GM19328 (cell line): ENCODE measurements at regions not wholly inside any gene's neighbourhood (a gene's known extent, or its start where the extent isn't known, plus 50 kb on each side); places are given as distances from the start of the nearest gene placed in this dataset.

Experiments
- ATAC-seq: cut with Tn5 transposase; IDR thresholded peaks from one replicate; pipeline ENCODE4 v1.9.1; 2021; ENCODE audit warnings: mild to moderate bottlenecking, moderate library complexity; ENCODE audit not compliant: unreplicated experiment

DNA sequence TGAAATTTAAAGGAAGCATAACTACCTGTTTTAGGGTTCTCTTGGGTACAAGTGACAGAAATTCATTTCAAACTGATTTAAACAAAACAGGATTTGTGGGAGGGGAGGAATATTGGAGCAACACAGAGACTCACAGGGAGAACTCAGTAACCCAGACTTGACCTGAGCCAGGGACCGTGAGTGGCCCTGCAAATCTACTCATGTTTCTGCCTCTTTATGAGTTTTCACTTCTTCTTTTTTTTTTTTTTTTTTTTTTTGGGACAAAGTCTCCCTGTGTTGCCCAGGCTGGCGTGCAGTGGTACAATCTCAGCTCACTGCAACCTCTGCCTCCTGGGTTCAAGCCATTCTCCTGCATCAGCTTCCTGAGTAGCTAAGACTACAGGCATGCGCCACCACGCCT, 405.6 kb upstream of the ZNF608 start:
- peak; percentile 64 for ATAC-seq

DNA sequence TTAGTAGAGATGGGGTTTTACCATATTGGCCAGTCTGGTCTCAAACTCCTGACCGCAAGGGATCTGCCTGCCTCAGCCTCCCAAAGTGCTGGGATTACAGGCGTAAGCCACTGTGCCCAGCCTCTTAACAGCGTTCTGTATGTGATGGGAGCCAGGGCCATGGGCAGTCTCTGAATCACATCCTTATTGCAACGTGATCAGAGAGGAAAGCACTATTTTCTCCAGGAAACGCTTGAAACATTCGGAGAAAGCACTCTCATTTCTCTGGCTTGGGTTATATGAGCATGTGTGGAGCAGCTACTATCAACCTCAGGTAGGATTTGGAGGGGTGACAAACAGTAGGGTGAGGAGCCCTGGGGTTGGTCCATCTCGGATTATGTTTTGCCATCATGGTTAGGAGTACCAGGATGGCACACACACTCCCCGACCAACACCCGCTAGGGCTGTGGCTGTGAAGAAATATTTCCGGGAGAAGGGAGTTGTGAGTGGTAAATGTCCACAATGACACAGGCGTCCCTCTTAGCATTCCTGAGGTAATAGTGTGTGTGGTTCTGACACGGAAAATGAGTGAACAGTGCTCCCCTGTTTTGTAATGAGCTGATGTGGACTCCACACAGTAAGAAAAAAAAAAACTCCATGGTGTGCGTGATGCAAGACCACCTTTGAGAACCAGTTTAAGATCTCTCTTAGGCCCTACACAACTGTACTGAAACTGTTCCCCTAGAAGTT, 406.2 kb upstream of the ZNF608 start:
- ATAC-seq = no peak

DNA sequence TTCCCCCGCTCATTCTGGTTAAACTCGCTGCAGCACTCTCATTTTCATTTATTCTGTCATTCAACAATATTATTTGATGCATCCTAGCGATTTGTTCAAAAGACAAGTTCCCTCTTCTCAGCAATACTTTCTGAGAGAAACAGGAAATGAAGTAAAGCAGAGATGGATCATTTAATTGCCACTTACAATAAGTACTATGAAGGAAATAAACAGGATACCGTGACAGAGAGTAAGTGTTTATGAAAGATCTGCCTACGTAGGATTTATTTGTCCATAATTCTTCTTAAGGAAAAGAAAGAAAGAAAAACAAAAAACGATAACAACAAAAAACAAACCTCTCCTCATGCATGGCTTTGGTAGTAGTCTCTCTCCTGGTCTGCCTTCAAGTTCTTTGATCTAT, 406.8 kb upstream of the ZNF608 start:
- ATAC-seq = no peak

DNA sequence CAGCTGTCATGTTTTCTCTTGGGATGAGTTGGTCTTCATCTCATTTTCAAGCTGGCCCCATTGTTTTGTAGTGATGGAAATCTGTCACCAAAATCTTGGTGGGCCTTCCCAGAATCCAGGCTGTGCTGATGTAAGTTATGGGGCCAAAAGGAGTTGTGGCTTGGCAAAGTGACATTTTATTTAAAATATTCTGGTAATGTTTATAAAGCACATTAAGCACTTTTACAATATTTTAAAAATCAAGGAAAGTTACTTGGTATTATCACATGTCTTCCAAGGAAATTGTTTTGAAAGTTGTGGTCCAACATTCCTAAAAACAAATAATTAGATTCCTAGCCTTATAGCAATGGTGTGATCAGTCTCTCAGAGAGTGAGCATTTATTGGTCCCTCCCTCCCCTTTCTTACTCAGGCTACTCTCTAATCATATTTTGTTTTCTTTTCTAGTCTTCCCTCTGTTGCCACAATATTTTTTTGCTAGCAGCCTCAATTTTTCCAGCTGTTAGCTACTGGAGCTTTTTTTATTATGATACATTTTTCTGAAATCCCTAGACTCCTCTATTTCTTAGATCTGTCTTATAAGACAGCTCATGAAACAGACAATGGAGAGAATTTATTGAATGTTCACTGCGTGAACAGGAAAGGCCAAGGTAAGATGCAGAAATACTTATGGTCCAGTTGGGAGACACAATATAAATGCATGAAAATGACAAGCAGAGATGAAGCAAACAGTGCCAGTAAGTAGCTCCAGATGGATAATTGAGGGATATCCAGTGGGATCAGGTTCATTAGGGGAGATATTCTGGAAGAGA, 408.1 kb upstream of the ZNF608 start:
- ATAC-seq = no peak

DNA sequence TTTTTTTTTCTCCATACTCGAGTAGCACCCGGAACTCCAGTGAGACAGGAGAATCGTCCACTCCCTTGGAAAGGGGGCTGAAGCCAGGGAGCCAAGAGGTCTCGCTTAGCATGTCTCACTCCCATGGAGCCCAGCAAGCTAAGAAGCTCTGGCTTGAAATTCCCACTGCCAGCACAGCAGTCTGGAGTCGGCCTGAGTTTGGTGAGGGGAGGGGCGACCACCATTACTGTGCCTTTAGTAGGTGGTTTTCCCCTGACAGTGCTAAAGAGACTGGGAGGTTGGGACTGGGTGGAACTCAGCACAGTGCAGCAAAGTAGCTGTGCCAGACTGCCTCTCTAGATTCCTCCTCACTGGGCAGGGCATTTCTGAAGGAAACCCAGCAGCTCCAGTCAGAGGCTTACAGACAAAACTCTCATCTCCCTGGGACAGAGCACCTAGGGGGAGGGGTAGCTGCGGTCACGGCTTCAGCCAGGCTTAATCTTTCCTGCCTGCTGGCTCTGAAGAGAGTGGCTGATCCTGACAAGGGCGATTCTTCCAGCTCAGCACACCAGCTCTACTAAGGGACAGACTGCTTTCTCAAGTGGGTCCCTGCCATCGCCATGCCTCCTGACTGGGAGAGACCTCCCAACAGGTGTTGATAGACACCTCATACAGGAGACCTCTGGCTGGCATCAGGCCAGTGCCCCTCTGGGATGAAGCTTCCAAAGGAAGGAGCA, 414.5 kb upstream of the ZNF608 start:
- no peak for ATAC-seq

DNA sequence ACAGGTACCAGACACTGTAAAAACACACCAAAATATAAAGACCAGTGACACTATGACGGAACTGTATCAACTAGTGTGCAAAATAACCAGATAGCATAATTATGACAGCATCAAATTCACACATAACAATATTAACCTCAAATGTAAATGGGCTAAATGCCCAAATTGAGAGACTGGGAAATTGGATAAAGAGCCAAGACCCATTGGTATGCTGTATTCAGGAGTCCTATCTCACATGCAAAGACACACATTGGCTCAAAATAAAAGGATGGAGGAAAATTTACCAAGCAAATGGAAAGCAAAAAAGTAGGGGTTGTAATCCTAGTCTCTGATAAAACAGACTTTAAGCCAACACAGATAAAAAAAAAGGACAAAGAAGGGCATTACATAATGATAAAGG, 416.3 kb upstream of the ZNF608 start:
- ATAC-seq = no peak

DNA sequence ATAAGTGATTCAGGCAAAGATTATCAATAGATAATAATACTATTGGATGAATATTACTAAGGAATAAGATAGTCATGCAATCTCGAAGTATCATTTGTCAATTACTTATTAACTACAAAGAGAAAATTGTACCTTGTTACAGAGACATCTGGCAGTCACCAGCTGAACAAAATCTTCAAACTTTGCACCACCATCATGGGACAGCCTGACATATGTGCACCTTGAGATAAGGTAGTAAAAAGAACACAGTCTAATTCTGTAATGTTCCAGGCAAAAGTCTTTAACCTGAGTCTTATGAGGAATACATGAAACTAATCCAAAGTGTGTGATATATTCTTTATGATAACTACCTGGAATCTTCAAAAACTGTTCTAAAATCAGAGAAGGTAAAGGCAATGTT, 423.0 kb upstream of the ZNF608 start:
- ATAC-seq = no peak

DNA sequence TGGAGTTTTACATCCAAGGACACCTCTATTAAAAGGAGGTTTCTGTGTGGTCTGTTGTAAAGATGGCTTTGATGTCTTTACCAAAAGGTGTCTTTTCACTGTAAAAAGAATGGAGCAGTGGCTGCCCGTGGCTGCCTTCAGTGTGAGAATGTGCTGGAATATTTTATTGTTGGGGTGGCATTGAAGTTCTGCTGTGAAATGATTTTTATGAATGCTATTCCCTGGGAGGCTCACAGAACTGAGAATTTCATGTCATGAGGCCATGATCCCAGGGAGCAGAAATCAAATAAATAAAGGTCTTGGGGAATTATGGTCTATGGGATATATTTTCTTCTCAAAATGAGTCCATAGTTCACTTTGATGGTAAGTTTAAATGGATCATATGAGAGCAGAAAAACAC, 425.2 kb upstream of the ZNF608 start:
- ATAC-seq = no peak

DNA sequence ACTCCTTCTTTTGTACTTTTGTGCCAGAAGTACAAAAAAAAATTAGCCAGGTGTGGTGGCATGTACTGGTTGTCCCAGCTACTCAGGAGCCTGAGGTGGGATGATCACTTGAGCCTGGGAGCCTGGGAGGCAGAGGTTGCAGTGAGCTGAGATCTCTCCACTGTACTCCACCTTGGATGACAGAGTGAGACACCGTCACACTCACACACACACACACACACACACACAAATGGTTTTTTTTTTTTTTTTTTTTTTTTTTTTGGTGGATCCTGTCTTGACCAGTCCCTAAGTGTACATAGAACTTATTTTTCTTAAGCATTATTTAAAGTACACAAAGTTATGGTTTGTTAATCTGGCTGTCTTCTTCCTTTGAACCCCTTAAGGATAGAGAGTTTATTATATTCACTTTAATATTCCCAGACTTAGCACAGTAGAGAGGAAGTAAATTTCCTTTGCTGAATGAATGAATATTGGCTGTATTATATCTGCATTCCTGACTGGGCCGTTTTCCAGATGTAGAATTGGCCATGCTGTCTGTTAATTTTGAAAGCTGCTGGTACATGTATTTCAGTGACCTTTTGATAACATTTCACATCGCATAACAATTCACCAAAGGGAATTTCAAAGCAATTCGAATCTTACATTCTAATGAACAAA, 429.0 kb upstream of the ZNF608 start:
- no peak for ATAC-seq

DNA sequence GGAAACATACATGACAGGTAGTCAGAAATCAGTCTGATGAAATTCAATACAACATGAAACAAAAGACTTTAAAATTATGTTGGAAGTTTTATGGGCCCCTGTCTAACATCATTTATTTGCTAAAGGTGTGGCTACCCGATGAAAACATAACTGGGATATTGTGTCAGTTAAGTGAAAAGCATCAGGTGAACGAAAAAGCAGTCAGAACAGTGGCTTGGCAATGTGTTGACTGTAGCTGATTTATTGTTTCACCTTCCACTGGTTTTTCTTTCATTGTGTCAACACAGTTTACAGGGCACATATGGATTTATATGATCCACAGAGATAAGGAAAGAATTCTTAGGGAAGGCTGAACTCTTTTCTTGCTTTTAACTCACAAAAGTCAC, 429.6 kb upstream of the ZNF608 start:
- no peak for ATAC-seq

DNA sequence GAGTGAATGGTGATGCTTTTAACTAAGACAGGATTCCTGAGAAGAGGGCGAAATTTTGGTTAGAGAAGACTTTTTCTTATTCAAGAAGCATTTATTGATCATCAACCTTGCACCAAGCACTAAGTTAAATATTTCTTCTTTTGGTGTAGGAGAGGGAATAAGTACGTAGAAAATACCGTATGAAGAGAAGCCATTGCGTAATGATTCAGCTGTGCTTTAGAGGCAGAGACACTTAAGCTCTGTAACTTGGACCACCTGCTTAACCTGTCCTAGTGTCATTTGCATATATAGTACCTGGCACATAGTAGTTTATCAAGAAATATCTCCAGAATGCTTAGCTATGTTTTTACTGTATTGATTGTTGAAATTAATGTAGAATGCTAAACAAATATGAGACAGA, 430.9 kb upstream of the ZNF608 start:
- no peak for ATAC-seq

DNA sequence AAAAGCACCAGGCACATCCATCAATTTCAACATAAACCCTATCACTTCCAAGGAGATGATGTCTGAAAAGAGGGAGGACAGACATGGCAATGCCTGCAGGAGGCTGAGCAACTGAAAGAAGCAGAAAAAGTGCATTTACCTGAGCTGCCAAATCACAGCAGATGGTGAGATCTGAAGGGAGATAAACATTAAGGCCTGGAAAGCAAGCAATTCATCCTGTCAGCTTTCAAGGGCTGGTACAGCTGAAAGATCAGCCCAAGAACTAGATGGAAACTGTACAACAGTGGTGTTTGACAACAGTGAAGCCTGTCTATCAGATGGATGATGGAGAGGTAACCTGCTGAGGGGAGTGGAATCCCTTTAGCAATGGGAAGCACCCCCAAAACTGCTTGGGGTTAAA, 433.2 kb upstream of the ZNF608 start:
- ATAC-seq = no peak

DNA sequence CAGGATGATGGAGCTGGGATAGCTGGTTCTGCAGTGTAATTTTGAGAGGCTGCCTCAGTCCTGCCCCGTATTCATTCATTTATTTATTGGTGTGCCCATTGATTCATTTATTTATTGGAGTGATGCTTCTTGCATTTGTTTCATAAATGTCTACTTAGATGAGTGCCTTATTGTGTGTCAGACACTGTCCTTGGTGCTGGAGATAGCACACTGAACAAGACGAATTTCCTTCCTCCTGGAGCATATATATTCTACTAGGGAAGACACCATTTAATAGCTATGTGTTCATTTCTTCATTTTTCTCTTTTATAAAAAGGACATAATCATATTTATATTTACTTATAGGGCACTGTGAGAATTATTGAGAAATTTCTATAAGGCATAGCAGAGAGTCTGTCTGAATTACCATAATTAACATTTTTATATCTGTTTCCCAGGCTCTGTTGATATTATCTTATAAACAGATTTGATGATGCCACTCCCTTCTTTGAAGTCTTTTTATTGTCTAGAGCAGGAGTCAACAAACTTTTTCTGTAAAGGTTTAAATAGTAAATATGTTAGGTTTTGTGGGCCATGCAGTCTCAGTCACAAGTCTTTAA, 433.9 kb upstream of the ZNF608 start:
- ATAC-seq = no peak

DNA sequence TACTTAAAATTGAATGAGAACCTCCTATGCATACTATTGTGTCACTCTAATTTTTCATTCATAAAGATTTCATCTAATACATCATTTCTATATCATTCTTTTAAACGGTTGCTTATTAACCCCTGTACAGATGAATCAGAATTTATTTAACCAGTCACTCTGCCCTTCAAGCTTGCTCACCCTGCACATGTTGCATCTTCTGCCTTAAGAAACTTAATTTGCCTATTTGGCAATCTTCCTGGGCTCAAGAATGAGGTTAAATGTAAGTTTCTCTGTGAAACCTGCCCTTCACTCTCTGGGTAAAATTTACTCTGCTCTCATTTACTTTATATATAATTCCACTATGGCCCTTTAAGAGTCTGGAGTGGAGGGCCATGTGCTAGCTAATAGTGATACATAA, 434.7 kb upstream of the ZNF608 start:
- ATAC-seq = no peak

DNA sequence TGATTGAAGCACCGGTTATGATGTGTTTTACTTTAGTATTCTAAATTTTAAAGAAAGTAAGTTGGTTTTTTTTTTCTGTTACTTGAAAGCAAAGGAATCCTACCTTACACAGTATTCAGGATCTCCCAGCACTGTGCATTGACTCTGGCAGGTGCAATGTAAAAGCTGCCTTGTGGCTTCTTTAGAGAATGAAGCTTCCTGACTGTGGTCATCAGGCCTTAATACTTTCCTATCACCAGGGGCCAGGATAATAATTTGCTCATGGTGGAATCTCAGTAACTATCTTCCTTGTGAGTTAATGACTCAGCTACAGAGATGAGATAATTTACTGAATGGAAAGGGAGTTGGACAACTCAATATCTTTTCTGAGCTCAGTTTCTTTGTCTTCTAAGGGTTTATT, 435.5 kb upstream of the ZNF608 start:
- ATAC-seq = no peak

DNA sequence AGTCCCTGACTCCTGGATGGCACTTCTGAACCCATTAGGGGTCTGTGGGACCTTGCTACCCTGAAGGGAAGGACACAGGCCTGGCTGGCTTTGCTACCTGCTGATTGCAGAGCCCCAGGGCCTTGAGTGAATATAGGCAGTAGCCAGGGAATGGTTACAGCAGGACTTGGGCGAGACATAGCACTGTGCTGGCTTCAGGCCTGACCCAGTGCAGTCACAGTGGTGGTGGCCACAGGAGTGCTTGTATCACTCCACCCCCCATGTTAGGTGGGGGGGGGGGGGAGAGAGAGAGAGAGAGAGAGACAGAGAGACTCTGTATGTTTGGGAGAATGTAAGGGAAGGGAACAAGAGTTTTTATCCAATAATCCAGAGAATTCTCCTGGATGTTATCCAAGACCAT, 439.3 kb upstream of the ZNF608 start:
- no peak for ATAC-seq

DNA sequence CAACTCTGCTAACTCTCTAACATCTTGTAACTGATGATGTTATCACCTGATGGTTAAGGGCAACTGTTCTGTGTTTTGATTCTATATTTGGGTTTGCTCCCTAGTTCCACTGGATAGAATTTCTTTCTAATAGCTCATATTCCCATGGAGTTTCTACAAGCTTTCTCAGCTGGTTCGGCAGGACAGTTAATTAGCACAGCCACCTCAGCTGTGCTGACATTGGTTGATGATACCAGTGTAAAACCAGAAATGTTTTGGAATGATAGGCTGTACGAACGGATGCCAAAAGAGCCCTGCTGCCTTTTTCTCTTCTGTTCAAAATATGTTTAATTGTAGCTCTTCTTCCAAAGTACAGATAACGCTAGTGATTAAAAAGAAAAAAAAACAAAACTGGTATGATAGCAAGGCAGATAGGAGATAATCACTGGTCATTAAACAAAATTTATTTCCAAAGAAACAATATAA, 440.5 kb upstream of the ZNF608 start:
- no peak for ATAC-seq

DNA sequence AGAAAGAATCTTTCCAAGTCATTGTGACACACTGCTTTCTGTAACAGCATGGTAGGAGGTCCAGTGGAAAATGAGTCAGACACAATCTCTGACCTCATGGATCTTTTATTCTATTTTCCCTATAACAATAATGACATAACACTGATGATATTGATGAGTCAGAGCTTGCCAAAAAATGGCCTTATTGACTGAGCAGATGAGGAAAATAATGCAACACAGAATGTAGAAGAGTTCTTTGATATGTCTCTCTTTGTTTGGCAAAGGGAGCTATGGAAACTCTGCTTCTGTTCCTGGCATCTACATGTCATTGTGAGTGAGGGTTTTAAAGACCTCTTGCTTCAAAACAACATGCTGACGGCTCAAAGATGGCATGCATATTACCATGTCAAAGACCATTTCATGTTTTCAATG, 443.1 kb upstream of the ZNF608 start:
- ATAC-seq = no peak

DNA sequence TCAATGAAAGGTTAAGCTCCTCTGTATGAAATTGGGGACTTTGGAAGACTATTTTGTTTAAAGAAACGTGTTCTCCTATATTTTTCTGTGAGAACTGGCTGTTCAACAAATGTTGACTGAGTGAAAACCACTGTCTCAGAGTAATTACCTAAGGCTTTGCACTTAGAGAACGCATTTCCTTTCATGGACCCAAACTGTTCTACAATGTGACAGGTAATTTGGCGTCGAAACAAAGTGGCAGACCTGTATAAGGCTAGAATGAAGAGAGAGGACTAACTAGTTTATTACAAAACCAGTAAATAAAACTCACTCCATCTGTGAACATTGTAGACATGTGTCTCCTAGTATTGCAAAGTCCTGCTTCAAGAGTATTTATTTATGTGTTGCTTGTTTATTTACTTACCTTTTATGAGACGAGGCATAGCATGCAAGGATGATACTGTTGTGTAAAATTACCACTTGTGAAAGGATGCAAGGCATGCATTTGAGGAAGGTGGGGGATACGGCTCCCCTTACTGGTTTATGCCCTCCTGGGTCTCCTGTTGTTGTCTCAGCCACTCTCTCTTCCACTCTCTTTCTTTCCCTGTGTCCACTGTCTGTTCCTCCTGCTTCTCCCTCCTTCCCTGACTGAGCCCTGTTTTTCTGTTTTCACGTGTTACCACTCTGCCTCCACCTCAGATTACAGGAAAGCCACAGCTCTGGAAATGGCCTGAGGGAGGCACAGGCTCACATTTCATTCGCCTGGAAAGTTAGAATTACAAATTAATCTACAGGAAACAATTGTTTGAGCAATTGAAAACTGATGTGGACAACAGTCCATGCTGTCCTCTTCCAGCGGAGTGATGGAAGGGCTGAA, 444.0 kb upstream of the ZNF608 start:
- no peak for ATAC-seq

DNA sequence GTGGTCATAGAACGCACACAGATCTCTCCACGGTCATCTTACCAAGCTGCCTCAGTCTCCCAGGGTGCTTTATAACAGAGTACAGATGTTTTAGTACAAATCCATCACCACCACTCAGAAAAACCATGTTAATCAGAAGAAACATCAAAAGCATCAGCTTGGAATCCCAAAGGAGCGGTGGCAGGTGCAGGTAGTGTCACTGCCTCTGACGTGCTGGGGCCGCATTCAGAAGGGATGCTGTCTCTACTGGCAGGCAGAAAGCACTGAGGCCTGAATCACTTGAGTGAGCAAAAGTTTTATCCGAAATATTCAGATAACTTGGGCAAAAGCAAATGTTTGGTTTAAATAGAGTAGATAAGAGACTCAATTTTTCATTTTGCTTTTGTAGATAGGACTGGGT, 448.4 kb upstream of the ZNF608 start:
- ATAC-seq = no peak
